Astrocyte (in vitro differentiated cells and primary cell): ENCODE measurements at regions not wholly inside any gene's neighbourhood (a gene's known extent, or its start where the extent isn't known, plus 50 kb on each side); places are given as distances from the start of the nearest gene placed in this dataset.

Experiments used
- CTCF ChIP-seq: IDR thresholded peaks from 2 replicates; pipeline ENCODE4 v1.5.1; 2011; ENCODE audit warnings: low read depth, mild to moderate bottlenecking, inconsistent platforms, low read length, moderate library complexity; ENCODE audit not compliant: insufficient read depth
- EZH2 ChIP-seq: IDR thresholded peaks from 2 replicates; pipeline ENCODE4 v1.6.1; 2012; ENCODE audit warnings: mild to moderate bottlenecking, low read length, inconsistent platforms; ENCODE audit not compliant: insufficient read depth

GRCh38 chr11:115590254-115590653 is 86.0 kb upstream of the CADM1 start:
- no peak for TF ChIP-seq CTCF
- TF ChIP-seq EZH2: no peak
